ENCODE measurements at regions not wholly inside any gene's neighbourhood (a gene's known extent, or its start where the extent isn't known, plus 50 kb on each side); places are given as distances from the start of the nearest gene placed in this dataset.

DNA sequence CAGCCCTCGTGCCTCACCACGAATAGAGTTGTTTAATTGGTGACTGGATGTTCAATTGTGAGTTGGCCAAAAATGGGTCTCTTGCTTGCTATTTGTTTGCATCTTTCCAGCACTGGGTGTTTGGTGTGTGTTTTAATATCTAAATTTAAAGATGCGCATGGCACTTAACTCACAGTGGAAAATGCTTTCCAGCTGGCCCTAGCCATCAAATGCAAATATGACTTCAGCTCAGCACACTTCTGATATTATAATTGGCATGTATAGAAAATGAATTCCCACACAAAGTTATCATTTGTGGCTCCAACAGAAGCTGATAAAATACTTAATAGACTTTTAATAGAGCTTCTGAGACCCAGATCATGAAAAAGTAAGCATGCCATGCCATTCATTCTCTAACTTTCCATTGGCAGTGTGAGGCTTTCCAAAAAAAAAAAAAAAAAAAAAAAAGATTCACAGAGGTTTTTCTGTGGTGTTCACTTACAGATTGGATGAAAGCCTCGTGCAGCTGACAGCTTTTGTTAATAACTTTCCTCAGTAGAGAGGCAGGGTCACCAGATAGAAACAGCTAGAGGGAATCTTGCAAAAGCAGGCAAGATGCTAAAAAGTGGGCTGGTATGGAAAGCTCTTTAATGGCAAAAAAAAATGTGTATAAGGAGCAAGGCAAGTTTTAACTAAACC, 425.2 kb downstream of the GALC start:
- peaks cover 2% of the 10 kb centered on the region for H3K9me3 Mint-ChIP-seq (ENCODE audit: unreplicated experiment)
- TF ChIP-seq, protein P1, sequence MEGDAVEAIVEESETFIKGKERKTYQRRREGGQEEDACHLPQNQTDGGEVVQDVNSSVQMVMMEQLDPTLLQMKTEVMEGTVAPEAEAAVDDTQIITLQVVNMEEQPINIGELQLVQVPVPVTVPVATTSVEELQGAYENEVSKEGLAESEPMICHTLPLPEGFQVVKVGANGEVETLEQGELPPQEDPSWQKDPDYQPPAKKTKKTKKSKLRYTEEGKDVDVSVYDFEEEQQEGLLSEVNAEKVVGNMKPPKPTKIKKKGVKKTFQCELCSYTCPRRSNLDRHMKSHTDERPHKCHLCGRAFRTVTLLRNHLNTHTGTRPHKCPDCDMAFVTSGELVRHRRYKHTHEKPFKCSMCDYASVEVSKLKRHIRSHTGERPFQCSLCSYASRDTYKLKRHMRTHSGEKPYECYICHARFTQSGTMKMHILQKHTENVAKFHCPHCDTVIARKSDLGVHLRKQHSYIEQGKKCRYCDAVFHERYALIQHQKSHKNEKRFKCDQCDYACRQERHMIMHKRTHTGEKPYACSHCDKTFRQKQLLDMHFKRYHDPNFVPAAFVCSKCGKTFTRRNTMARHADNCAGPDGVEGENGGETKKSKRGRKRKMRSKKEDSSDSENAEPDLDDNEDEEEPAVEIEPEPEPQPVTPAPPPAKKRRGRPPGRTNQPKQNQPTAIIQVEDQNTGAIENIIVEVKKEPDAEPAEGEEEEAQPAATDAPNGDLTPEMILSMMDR (IDR thresholded peaks at IDR 0.05; ENCODE audit: partially characterized antibody, unreplicated experiment), result no peak
- H3K36me3 Mint-ChIP-seq (ENCODE audit: unreplicated experiment), result peaks cover 9% of the 10 kb centered on the region
- no peaks in the 10 kb centered on the region for H3K27me3 Mint-ChIP-seq (ENCODE audit: unreplicated experiment)
- peaks cover 13% of the 10 kb centered on the region for H3K4me1 Mint-ChIP-seq (ENCODE audit: low read depth, unreplicated experiment)
- H3K4me3 Mint-ChIP-seq (ENCODE audit: unreplicated experiment), result no peak overlapping the region
- no peak for DNase-seq
- no peak overlapping the region for H3K27ac Mint-ChIP-seq (ENCODE audit: unreplicated experiment)

GRCh38 chr14:87566991-87567390, 426.0 kb downstream of the GALC start:
- H3K36me3 Mint-ChIP-seq (ENCODE audit: unreplicated experiment), result peaks cover 12% of the 10 kb centered on the region
- H3K4me1 Mint-ChIP-seq (ENCODE audit: low read depth, unreplicated experiment), result peaks cover 13% of the 10 kb centered on the region
- H3K27ac Mint-ChIP-seq (ENCODE audit: unreplicated experiment), result no peak overlapping the region
- H3K4me3 Mint-ChIP-seq (ENCODE audit: unreplicated experiment), result no peak overlapping the region
- peaks cover 2% of the 10 kb centered on the region for H3K9me3 Mint-ChIP-seq (ENCODE audit: unreplicated experiment)
- no peak for DNase-seq
- TF ChIP-seq, protein P1 (IDR thresholded peaks at IDR 0.05; ENCODE audit: partially characterized antibody, unreplicated experiment), result no peak
- H3K27me3 Mint-ChIP-seq (ENCODE audit: unreplicated experiment), result no peaks in the 10 kb centered on the region

- no peaks in the 10 kb centered on the region for H3K9me3 Mint-ChIP-seq (ENCODE audit: unreplicated experiment)
- H3K27me3 Mint-ChIP-seq (ENCODE audit: unreplicated experiment), result no peaks in the 10 kb centered on the region
- H3K4me3 Mint-ChIP-seq (ENCODE audit: unreplicated experiment), result no peak overlapping the region
- H3K27ac Mint-ChIP-seq (ENCODE audit: unreplicated experiment), result no peak overlapping the region
- H3K4me1 Mint-ChIP-seq (ENCODE audit: low read depth, unreplicated experiment), result no peaks in the 10 kb centered on the region
- peaks cover 8% of the 10 kb centered on the region for H3K36me3 Mint-ChIP-seq (ENCODE audit: unreplicated experiment)
- TF ChIP-seq, protein P1 (IDR thresholded peaks at IDR 0.05; ENCODE audit: partially characterized antibody, unreplicated experiment), result no peak
- no peak for DNase-seq
These were observed 445.4 kb downstream of the GALC start for GRCh38 chr14:87547536-87547935.

DNA sequence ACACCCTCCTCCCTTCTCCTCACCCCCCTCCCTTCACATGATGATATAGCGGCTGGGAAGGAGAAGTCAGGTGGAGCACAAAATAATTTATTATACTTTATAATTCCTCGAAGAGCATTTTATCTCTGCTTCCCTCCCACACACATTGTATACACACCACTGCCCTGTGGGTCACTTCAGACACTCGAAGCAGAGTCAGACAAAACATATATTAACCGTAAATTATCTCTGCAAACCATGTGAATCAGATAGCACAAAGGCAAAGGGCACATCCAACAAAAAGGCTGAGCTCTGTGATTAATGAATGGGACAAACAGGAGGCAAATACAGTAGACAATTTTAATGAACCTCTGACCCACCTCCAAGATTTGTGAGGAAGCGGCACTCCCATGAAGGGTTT, 450.7 kb downstream of the GALC start:
- Mint-ChIP-seq H3K4me1 (ENCODE audit: low read depth, unreplicated experiment) (no peaks in the 10 kb centered on the region), H3K36me3 (ENCODE audit: unreplicated experiment) (peaks cover 5% of the 10 kb centered on the region), H3K9me3 (ENCODE audit: unreplicated experiment) (no peaks in the 10 kb centered on the region), H3K27ac (ENCODE audit: unreplicated experiment) (no peak overlapping the region), H3K27me3 (ENCODE audit: unreplicated experiment) (peaks cover 2% of the 10 kb centered on the region), H3K4me3 (ENCODE audit: unreplicated experiment) (no peak overlapping the region)
- no peak for DNase-seq
- TF ChIP-seq, protein P1 (IDR thresholded peaks at IDR 0.05; ENCODE audit: partially characterized antibody, unreplicated experiment), result no peak

GRCh38 chr14:87540339-87540738, 452.6 kb downstream of the GALC start:
- Mint-ChIP-seq H3K36me3 (ENCODE audit: unreplicated experiment) (peaks cover 5% of the 10 kb centered on the region), H3K9me3 (ENCODE audit: unreplicated experiment) (no peaks in the 10 kb centered on the region), H3K27ac (ENCODE audit: unreplicated experiment) (no peak overlapping the region), H3K4me3 (ENCODE audit: unreplicated experiment) (no peak overlapping the region), H3K27me3 (ENCODE audit: unreplicated experiment) (peaks cover 2% of the 10 kb centered on the region), H3K4me1 (ENCODE audit: low read depth, unreplicated experiment) (no peaks in the 10 kb centered on the region)
- DNase-seq, result no peak
- TF ChIP-seq, protein P1 (IDR thresholded peaks at IDR 0.05; ENCODE audit: partially characterized antibody, unreplicated experiment), result no peak

All from glutamatergic neuron (in vitro differentiated cells).